H9 (cell line): ENCODE measurements at regions not wholly inside any gene's neighbourhood (a gene's known extent, or its start where the extent isn't known, plus 50 kb on each side); places are given as distances from the start of the nearest gene placed in this dataset.

Source experiments
- DNase-seq: peaks from one replicate; pipeline ENCODE4 v3.0.0-alpha.2; 2017
- H2AFZ ChIP-seq: one replicate; pipeline ENCODE4 v1.6.1; 2013; ENCODE audit warnings: mild to moderate bottlenecking, low read length, control low read depth, moderate library complexity
- H2AK5ac ChIP-seq: 2 replicates; pipeline ENCODE4 v1.6.1; 2013; ENCODE audit warnings: low read length, control low read depth, mixed read lengths; ENCODE audit not compliant: insufficient read length
- H2BK120ac ChIP-seq: one replicate; pipeline ENCODE4 v1.6.1; 2013; ENCODE audit warnings: low read depth, mild to moderate bottlenecking, low read length, control low read depth, inconsistent platforms; ENCODE audit not compliant: poor library complexity, severe bottlenecking
- H2BK12ac ChIP-seq: 2 replicates; pipeline ENCODE4 v1.6.1; 2013; ENCODE audit warnings: low read length, control low read depth, mixed read lengths, low read depth; ENCODE audit not compliant: insufficient read length
- H2BK15ac ChIP-seq: 2 replicates; pipeline ENCODE4 v1.6.1; 2013; ENCODE audit warnings: low read depth, low read length, control low read depth
- H2BK20ac ChIP-seq: one replicate; pipeline ENCODE4 v1.6.1; 2013; ENCODE audit warnings: low read depth, mild to moderate bottlenecking, low read length, control low read depth, inconsistent platforms; ENCODE audit not compliant: poor library complexity, severe bottlenecking
- H2BK5ac ChIP-seq: 2 replicates; pipeline ENCODE4 v1.6.1; 2013; ENCODE audit warnings: low read length, control low read depth, mixed read lengths; ENCODE audit not compliant: insufficient read length
- H3K14ac ChIP-seq: 2 replicates; pipeline ENCODE4 v1.6.1; 2013; ENCODE audit warnings: low read length, control low read depth; ENCODE audit not compliant: insufficient read depth
- H3K18ac ChIP-seq: 2 replicates; pipeline ENCODE4 v1.6.1; 2013; ENCODE audit warnings: low read depth, mild to moderate bottlenecking, mixed read lengths, low read length, control low read depth; ENCODE audit not compliant: insufficient read length
- H3K23ac ChIP-seq: 2 replicates; pipeline ENCODE4 v1.6.1; 2013; ENCODE audit warnings: low read length, control low read depth, mixed read lengths, low read depth; ENCODE audit not compliant: insufficient read length
- H3K23me2 ChIP-seq: 2 replicates; pipeline ENCODE4 v1.6.1; 2013; ENCODE audit warnings: low read depth, mild to moderate bottlenecking, mixed read lengths, low read length, control low read depth; ENCODE audit not compliant: insufficient read length, poor library complexity, severe bottlenecking
- H3K27ac ChIP-seq: 2 replicates; pipeline ENCODE4 v1.5.1; 2013; ENCODE audit warnings: low read length, control low read depth, mixed read lengths, low read depth; ENCODE audit not compliant: insufficient read length
- H3K27me3 ChIP-seq: 2 replicates; pipeline ENCODE4 v1.6.1; 2013; ENCODE audit warnings: low read length, control low read depth, inconsistent platforms; ENCODE audit not compliant: insufficient read depth
- H3K4ac ChIP-seq: 2 replicates; pipeline ENCODE4 v1.6.1; 2013; ENCODE audit warnings: low read depth, mild to moderate bottlenecking, control low read depth, inconsistent platforms, low read length, moderate library complexity
- H3K4me1 ChIP-seq: 2 replicates; pipeline ENCODE4 v1.6.1; 2013; ENCODE audit warnings: low read length, control low read depth, inconsistent platforms; ENCODE audit not compliant: insufficient read depth
- H3K4me2 ChIP-seq: 2 replicates; pipeline ENCODE4 v1.6.1; 2013; ENCODE audit warnings: low read length, control low read depth, mixed read lengths; ENCODE audit not compliant: insufficient read length, insufficient read depth
- H3K56ac ChIP-seq: 2 replicates; pipeline ENCODE4 v1.6.1; 2013; ENCODE audit warnings: low read depth, mild to moderate bottlenecking, mixed read lengths, low read length, control low read depth; ENCODE audit not compliant: insufficient read length
- H3K79me1 ChIP-seq: 2 replicates; pipeline ENCODE4 v1.6.1; 2013; ENCODE audit warnings: low read depth, mild to moderate bottlenecking, moderate library complexity, low read length, control low read depth, inconsistent platforms; ENCODE audit not compliant: insufficient read depth, poor library complexity, severe bottlenecking
- H3K79me2 ChIP-seq: 2 replicates; pipeline ENCODE4 v1.6.1; 2013; ENCODE audit warnings: low read length, control low read depth, inconsistent platforms; ENCODE audit not compliant: insufficient read depth
- H3K9ac ChIP-seq: 2 replicates; pipeline ENCODE4 v1.6.1; 2013; ENCODE audit warnings: low read length, control low read depth, mixed read lengths; ENCODE audit not compliant: insufficient read length; ENCODE audit errors: extremely low read depth
- H3K9me3 ChIP-seq: one replicate; pipeline ENCODE4 v1.6.1; 2013; ENCODE audit warnings: low read depth, low read length, inconsistent platforms; ENCODE audit not compliant: control insufficient read depth
- H3T11ph ChIP-seq: one replicate; pipeline ENCODE4 v1.6.1; 2013; ENCODE audit warnings: mild to moderate bottlenecking, low read length, control low read depth, inconsistent platforms
- H4K20me1 ChIP-seq: one replicate; pipeline ENCODE4 v1.6.1; 2013; ENCODE audit not compliant: control insufficient read depth, insufficient read length, insufficient read depth
- H4K5ac ChIP-seq: 2 replicates; pipeline ENCODE4 v1.6.1; 2013; ENCODE audit warnings: low read depth, mild to moderate bottlenecking, mixed read lengths, low read length, control low read depth; ENCODE audit not compliant: insufficient read length
- H4K8ac ChIP-seq: replicated peaks from 2 replicates; pipeline ENCODE4 v1.6.1; 2013; ENCODE audit warnings: low read length, control low read depth, mixed read lengths, low read depth; ENCODE audit not compliant: insufficient read length
- H4K91ac ChIP-seq: 2 replicates; pipeline ENCODE4 v1.6.1; 2013; ENCODE audit warnings: low read depth, mild to moderate bottlenecking, moderate library complexity, mixed read lengths, low read length, control low read depth; ENCODE audit not compliant: insufficient read length
- H3K27ac Mint-ChIP-seq, 3 experiments: 2 replicates in 2 of 3; 3 replicates in 1 of 3; pipeline ENCODE4 v1.8.0; 2020 to 2021; ENCODE audit warnings: mixed read lengths in 3 of 3, mild to moderate bottlenecking in 1 of 3, moderate library complexity in 1 of 3
- H3K27me3 Mint-ChIP-seq: 2 replicates; pipeline ENCODE4 v1.8.0; 2021; ENCODE audit warnings: low read depth, mild to moderate bottlenecking, moderate library complexity, mixed read lengths
- H3K36me3 Mint-ChIP-seq, 3 experiments: 2 replicates in 2 of 3; 3 replicates in 1 of 3; pipeline ENCODE4 v1.8.0; 2020 to 2021; ENCODE audit warnings: low read depth in 3 of 3, mixed read lengths in 3 of 3; ENCODE audit not compliant: insufficient read depth in 1 of 3
- H3K4me1 Mint-ChIP-seq, 2 experiments: 2 replicates each; pipeline ENCODE4 v1.8.0; 2020; ENCODE audit warnings: mixed read lengths in 2 of 2
- H3K4me3 Mint-ChIP-seq, 2 experiments: 2 replicates in 1 of 2; 3 replicates in 1 of 2; pipeline ENCODE4 v1.8.0; 2020 to 2021; ENCODE audit warnings: mild to moderate bottlenecking in 2 of 2, mixed read lengths in 2 of 2, moderate library complexity in 1 of 2
- H3K9me3 Mint-ChIP-seq, 2 experiments: 2 replicates in 1 of 2; 3 replicates in 1 of 2; pipeline ENCODE4 v1.8.0; 2020; ENCODE audit warnings: mild to moderate bottlenecking in 2 of 2, mixed read lengths in 2 of 2, moderate library complexity in 1 of 2
- CTCF ChIP-seq: fragments of 200-600 bp; sonication (generic); conservative IDR thresholded peaks from 3 replicates; pipeline ENCODE4 v1.8.0; 2021; ENCODE audit warnings: antibody characterized with exemption, mild to moderate bottlenecking
- WGBS: extraction: QIAGEN DNeasy Blood & Tissue Kit; methylation state at CpG from one replicate; pipeline ENCODE4 v1.1.7; 2013; ENCODE audit warnings: missing lambda C conversion rate, low lambda C conversion rate, mixed read lengths; ENCODE audit not compliant: insufficient read length; ENCODE audit errors: extremely low coverage; 5-methylcytosine and 5-hydroxymethylcytosine counted together

- Mint-ChIP-seq H3K27me3 (no peaks in the 10 kb centered on the region), H3K9me3 (no peaks in the 10 kb centered on the region), H3K27ac (no peak overlapping the region), H3K4me3 (no peak overlapping the region), H3K4me1 (no peaks in the 10 kb centered on the region; a peak in 1 of 4 replicates), H3K36me3 (no peaks in the 10 kb centered on the region)
- no peak overlapping the region for H4K5ac ChIP-seq
- TF ChIP-seq CTCF = no peak
- H2BK15ac ChIP-seq = no peak overlapping the region
- no peak overlapping the region for H3K27ac ChIP-seq
- no peak overlapping the region for H3K18ac ChIP-seq
- H3K14ac ChIP-seq = no peak overlapping the region
- no peak overlapping the region for H4K8ac ChIP-seq
- H4K91ac ChIP-seq = no peak overlapping the region
- H3K79me2 ChIP-seq = no peaks in the 10 kb centered on the region
- no peaks in the 10 kb centered on the region for H3K4me1 ChIP-seq
- no peak overlapping the region for H2BK120ac ChIP-seq
- H3T11ph ChIP-seq = no peak overlapping the region
- no peaks in the 10 kb centered on the region for H4K20me1 ChIP-seq
- no peak overlapping the region for H2AK5ac ChIP-seq
- H2BK5ac ChIP-seq = no peak overlapping the region
- DNase-seq = no peak
- H3K23me2 ChIP-seq = no peaks in the 10 kb centered on the region
- H3K79me1 ChIP-seq = no peaks in the 10 kb centered on the region
- no peak overlapping the region for H3K4ac ChIP-seq
- H2BK20ac ChIP-seq = no peak overlapping the region
- H2BK12ac ChIP-seq = no peak overlapping the region
- no peaks in the 10 kb centered on the region for H3K27me3 ChIP-seq
- H2AFZ ChIP-seq = no peak overlapping the region
- no peak overlapping the region for H3K56ac ChIP-seq
- WGBS = no CpG with 5 or more reads among the region's 3 CpGs
- no peaks in the 10 kb centered on the region for H3K9me3 ChIP-seq
- H3K23ac ChIP-seq = no peak overlapping the region
- H3K9ac ChIP-seq = no peak overlapping the region
- no peak overlapping the region for H3K4me2 ChIP-seq
Observed at GRCh38 chr3:117708601-117709000, 999.0 kb downstream of the TUSC7 start.
